A673 (cell line): ENCODE measurements at regions not wholly inside any gene's neighbourhood (a gene's known extent, or its start where the extent isn't known, plus 50 kb on each side); places are given as distances from the start of the nearest gene placed in this dataset.

Experiments used
- CTCF ChIP-seq: fragments of 300-800, 200-600 bp; sonication (generic); conservative IDR thresholded peaks from 2 replicates; pipeline ENCODE4 v1.5.1; 2017; ENCODE audit warnings: low read depth, mild to moderate bottlenecking, antibody characterized with exemption, low read length, moderate library complexity, mixed read lengths
- EZH2 ChIP-seq: fragments of 200-600 bp; sonication (generic); IDR thresholded peaks from 2 replicates; pipeline ENCODE4 v1.6.1; 2017; ENCODE audit warnings: borderline replicate concordance, low read depth, mild to moderate bottlenecking, mixed read lengths, antibody characterized with exemption, low read length; ENCODE audit not compliant: poor library complexity, severe bottlenecking

GRCh38 chr4:103410386-103410785 is 212.2 kb upstream of the CENPE start:
- TF ChIP-seq CTCF = no peak
- TF ChIP-seq EZH2 = no peak
